ENCODE measurements at regions not wholly inside any gene's neighbourhood (a gene's known extent, or its start where the extent isn't known, plus 50 kb on each side); places are given as distances from the start of the nearest gene placed in this dataset.
"Not testable (repeated sequence)": the region's sequence is repeated elsewhere in the genome, so short reads cannot be mapped to it uniquely, and the experiment has no call there.

DNA sequence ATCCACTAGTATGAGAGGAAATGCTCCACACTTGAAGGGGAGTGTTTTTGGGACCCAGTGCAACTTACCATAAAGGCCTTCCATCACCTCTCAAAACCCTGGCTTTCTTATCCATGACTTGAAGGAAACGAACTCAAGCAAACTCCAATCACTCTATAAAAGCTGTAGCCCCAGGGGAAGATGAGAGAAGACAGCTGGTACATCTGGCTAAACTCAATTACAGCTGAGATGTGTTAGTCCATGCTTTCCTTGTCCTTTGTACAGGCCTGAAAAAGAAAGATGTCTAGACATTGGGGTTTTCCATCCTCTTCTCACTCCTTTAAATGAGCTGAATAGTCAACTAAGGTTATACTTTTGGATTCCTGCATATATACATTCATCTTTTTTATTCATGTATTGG, 89.5 kb upstream of the ANKRD30A start:
- Histone ChIP-seq H3K36me3 (ENCODE audit: insufficient read depth) (no peaks in the 10 kb centered on the region), H4K20me1 (ENCODE audit: insufficient read depth) (no peaks in the 10 kb centered on the region), H3K4me2 (no peak overlapping the region), H3K27ac (no peak overlapping the region), H3K27me3 (ENCODE audit: insufficient read depth, low read depth) (no peaks in the 10 kb centered on the region), H3K9ac (no peak overlapping the region), H3K4me1 (ENCODE audit: low read depth, poor library complexity, severe bottlenecking) (no peaks in the 10 kb centered on the region), H3K4me3 (IDR thresholded peaks at IDR 0.05; ENCODE audit: insufficient read depth, low read depth, low read length) (no peak overlapping the region), H2AFZ (ENCODE audit: low read depth) (no peak overlapping the region), H3K79me2 (ENCODE audit: insufficient read depth, low read depth) (no peaks in the 10 kb centered on the region)
- TF ChIP-seq, protein P1, sequence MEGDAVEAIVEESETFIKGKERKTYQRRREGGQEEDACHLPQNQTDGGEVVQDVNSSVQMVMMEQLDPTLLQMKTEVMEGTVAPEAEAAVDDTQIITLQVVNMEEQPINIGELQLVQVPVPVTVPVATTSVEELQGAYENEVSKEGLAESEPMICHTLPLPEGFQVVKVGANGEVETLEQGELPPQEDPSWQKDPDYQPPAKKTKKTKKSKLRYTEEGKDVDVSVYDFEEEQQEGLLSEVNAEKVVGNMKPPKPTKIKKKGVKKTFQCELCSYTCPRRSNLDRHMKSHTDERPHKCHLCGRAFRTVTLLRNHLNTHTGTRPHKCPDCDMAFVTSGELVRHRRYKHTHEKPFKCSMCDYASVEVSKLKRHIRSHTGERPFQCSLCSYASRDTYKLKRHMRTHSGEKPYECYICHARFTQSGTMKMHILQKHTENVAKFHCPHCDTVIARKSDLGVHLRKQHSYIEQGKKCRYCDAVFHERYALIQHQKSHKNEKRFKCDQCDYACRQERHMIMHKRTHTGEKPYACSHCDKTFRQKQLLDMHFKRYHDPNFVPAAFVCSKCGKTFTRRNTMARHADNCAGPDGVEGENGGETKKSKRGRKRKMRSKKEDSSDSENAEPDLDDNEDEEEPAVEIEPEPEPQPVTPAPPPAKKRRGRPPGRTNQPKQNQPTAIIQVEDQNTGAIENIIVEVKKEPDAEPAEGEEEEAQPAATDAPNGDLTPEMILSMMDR (conservative IDR thresholded peaks at IDR 0.05; ENCODE audit: low read depth, low read length): no peak

DNA sequence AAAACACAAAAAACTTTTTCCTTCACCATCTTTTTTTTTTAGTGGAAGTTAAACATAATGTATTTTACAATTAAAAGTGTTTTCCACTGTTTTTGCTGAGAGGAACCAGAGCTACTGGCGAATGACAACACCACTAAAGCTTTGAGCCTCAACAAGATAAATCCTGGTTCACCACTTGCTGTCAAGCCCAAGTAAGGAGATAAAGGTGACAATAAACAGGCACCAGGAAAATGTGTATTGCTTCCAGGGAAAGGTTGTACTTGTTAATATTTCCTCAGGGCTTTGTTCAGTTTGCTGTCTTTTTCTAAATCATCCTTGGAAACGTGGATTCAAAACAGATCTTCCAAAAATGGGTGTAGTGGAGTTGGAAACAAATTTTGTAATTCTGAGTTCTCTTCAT, 109.9 kb upstream of the ANKRD30A start:
- TF ChIP-seq, protein P1 (conservative IDR thresholded peaks at IDR 0.05; ENCODE audit: low read depth, low read length): no peak
- no peaks in the 10 kb centered on the region for H3K79me2 ChIP-seq (ENCODE audit: insufficient read depth, low read depth)
- no peak overlapping the region for H3K27ac ChIP-seq
- no peaks in the 10 kb centered on the region for H3K4me1 ChIP-seq (ENCODE audit: low read depth, poor library complexity, severe bottlenecking)
- H3K36me3 ChIP-seq (ENCODE audit: insufficient read depth): no peaks in the 10 kb centered on the region
- H3K27me3 ChIP-seq (ENCODE audit: insufficient read depth, low read depth): no peaks in the 10 kb centered on the region
- H4K20me1 ChIP-seq (ENCODE audit: insufficient read depth): no peaks in the 10 kb centered on the region
- no peak overlapping the region for H3K9ac ChIP-seq
- H3K4me3 ChIP-seq (IDR thresholded peaks at IDR 0.05; ENCODE audit: insufficient read depth, low read depth, low read length): no peak overlapping the region
- no peak overlapping the region for H2AFZ ChIP-seq (ENCODE audit: low read depth)
- H3K4me2 ChIP-seq: no peak overlapping the region

DNA sequence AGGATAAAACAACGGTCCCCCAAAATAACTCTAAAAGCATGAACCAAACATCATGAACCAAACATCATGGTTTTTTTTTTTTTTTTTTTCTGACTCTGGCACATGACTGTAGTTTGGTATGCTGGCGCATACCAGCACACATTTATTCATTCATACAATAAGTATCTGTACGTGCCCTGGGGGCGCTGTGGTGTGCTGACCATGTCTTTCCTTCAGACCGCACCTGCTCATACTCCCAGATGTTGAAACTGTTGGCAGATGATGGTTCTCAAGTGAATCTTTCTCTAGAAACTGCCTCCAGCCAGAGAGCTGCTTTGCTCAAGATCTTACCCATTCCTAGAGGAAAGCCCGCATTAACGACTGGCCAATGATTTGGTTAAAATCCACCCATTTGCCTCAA, 114.7 kb upstream of the ANKRD30A start:
- H3K27me3 ChIP-seq (ENCODE audit: insufficient read depth, low read depth): no peaks in the 10 kb centered on the region
- H3K9ac ChIP-seq: no peak overlapping the region
- no peaks in the 10 kb centered on the region for H3K36me3 ChIP-seq (ENCODE audit: insufficient read depth)
- H2AFZ ChIP-seq (ENCODE audit: low read depth): no peak overlapping the region
- TF ChIP-seq, protein P1 (conservative IDR thresholded peaks at IDR 0.05; ENCODE audit: low read depth, low read length): no peak
- no peaks in the 10 kb centered on the region for H4K20me1 ChIP-seq (ENCODE audit: insufficient read depth)
- H3K4me3 ChIP-seq (IDR thresholded peaks at IDR 0.05; ENCODE audit: insufficient read depth, low read depth, low read length): no peak overlapping the region
- H3K27ac ChIP-seq: no peak overlapping the region
- no peaks in the 10 kb centered on the region for H3K79me2 ChIP-seq (ENCODE audit: insufficient read depth, low read depth)
- no peaks in the 10 kb centered on the region for H3K4me1 ChIP-seq (ENCODE audit: low read depth, poor library complexity, severe bottlenecking)
- no peak overlapping the region for H3K4me2 ChIP-seq

DNA sequence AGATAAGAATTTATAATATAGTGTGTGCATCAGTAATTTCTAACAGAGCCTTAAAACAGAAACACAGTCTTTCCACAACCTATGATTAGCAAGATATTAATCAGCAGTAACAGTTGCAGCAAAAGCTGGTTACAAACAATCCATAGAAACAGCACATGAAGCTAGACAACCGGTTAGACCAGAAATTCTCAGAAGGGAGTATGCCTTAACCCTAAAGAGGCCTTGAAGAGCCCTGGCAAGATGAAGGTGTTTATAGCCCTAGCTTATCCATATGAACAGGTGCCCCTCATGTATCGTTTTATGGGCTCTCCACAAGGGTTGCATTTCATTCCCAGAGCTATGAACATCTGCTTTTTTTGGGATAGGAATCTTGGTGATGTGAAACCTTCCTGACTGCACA, 117.1 kb upstream of the ANKRD30A start:
- H3K4me2 ChIP-seq; H3K9ac ChIP-seq; H3K4me1 ChIP-seq (ENCODE audit: low read depth, poor library complexity, severe bottlenecking); H3K27me3 ChIP-seq (ENCODE audit: insufficient read depth, low read depth); H3K4me3 ChIP-seq (IDR thresholded peaks at IDR 0.05; ENCODE audit: insufficient read depth, low read depth, low read length); H3K27ac ChIP-seq; H3K79me2 ChIP-seq (ENCODE audit: insufficient read depth, low read depth); H4K20me1 ChIP-seq (ENCODE audit: insufficient read depth); H3K36me3 ChIP-seq (ENCODE audit: insufficient read depth); H2AFZ ChIP-seq (ENCODE audit: low read depth): not testable (repeated sequence)

DNA sequence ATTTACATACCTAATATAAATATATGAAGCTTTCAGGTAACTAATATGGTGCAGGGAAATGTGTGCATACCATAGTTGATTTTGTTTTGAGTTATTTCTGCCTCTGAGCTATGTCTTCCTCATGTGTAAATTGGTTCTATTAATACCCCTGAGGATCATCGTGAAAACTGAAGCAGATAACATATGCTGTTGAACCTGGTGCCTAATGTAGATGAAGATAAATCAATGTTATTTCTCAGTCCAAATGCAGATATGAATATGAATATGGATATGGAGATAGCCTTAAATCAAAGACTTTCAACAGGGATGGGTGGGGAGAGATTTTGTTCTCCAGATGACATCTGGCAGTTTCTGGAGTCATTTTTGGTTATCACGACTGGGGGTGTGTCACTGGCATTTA, 122.3 kb upstream of the ANKRD30A start:
- Histone ChIP-seq H3K79me2 (ENCODE audit: insufficient read depth, low read depth) (no peaks in the 10 kb centered on the region), H2AFZ (ENCODE audit: low read depth) (no peak overlapping the region), H3K9ac (no peak overlapping the region), H3K4me3 (IDR thresholded peaks at IDR 0.05; ENCODE audit: insufficient read depth, low read depth, low read length) (no peak overlapping the region), H4K20me1 (ENCODE audit: insufficient read depth) (no peaks in the 10 kb centered on the region), H3K36me3 (ENCODE audit: insufficient read depth) (no peaks in the 10 kb centered on the region), H3K27me3 (ENCODE audit: insufficient read depth, low read depth) (no peaks in the 10 kb centered on the region), H3K27ac (no peak overlapping the region), H3K4me2 (no peak overlapping the region), H3K4me1 (ENCODE audit: low read depth, poor library complexity, severe bottlenecking) (no peaks in the 10 kb centered on the region)
- TF ChIP-seq, protein P1 (conservative IDR thresholded peaks at IDR 0.05; ENCODE audit: low read depth, low read length): no peak

DNA sequence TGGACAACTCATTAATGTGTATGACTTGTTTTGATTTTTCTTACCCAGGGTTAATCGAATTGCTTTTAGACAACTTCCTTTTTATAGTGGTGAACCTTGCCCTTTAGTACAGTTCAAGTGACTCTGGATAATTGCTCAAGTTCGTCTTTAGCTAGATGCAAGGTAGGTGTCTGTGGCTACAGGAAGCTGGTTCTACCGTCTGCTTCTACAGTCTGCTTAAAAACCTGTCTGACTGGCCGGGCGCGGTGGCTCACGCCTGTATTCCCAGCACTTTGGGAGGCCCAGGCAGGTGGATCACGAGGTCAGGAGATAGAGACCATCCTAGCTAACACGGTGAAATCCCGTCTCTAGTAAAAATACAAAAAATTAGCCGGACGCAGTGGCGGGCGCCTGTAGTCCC, 129.6 kb upstream of the ANKRD30A start:
- H3K27me3 ChIP-seq (ENCODE audit: insufficient read depth, low read depth); H3K79me2 ChIP-seq (ENCODE audit: insufficient read depth, low read depth); H3K4me1 ChIP-seq (ENCODE audit: low read depth, poor library complexity, severe bottlenecking); H3K36me3 ChIP-seq (ENCODE audit: insufficient read depth); H3K4me2 ChIP-seq; H3K4me3 ChIP-seq (IDR thresholded peaks at IDR 0.05; ENCODE audit: insufficient read depth, low read depth, low read length); H3K27ac ChIP-seq; H4K20me1 ChIP-seq (ENCODE audit: insufficient read depth); H2AFZ ChIP-seq (ENCODE audit: low read depth); H3K9ac ChIP-seq: not testable (repeated sequence)

Measured in KMS-11 (cell line).